NT2/D1 (cell line): ENCODE measurements at regions not wholly inside any gene's neighbourhood (a gene's known extent, or its start where the extent isn't known, plus 50 kb on each side); places are given as distances from the start of the nearest gene placed in this dataset.

ENCODE experiments used
- SUZ12 ChIP-seq: IDR thresholded peaks from 2 replicates; pipeline ENCODE4 v1.6.1; 2011; ENCODE audit not compliant: insufficient read length, insufficient read depth; ENCODE audit errors: extremely low read depth
- YY1 ChIP-seq: IDR thresholded peaks from 2 replicates; pipeline ENCODE4 v1.6.1; 2011; ENCODE audit not compliant: insufficient read length, insufficient read depth
- ZNF274 ChIP-seq: IDR thresholded peaks from 2 replicates; pipeline ENCODE4 v1.6.1; 2011; ENCODE audit warnings: mild to moderate bottlenecking, low read depth, low read length

GRCh38 chr6:11891547-11891946 is 112.9 kb upstream of the ADTRP start:
- TF ChIP-seq ZNF274 (no peak), YY1 (no peak), SUZ12 (no peak)
